Parathyroid adenoma (tissue), 2 donors: ENCODE measurements at regions not wholly inside any gene's neighbourhood (a gene's known extent, or its start where the extent isn't known, plus 50 kb on each side); places are given as distances from the start of the nearest gene placed in this dataset.
"Not testable (repeated sequence)": the region's sequence is repeated elsewhere in the genome, so short reads cannot be mapped to it uniquely, and the experiment has no call there.

Source experiments
- H2AFZ ChIP-seq: fragments of 300-600 bp; sonication (generic); one replicate; pipeline ENCODE4 v1.7.0; 2017; ENCODE audit warnings: antibody characterized with exemption, mild to moderate bottlenecking
- H3K27ac ChIP-seq: fragments of 300-600 bp; sonication (generic); one replicate; pipeline ENCODE4 v1.7.0; 2017
- H3K27me3 ChIP-seq: fragments of 300-600 bp; sonication (generic); one replicate; pipeline ENCODE4 v1.7.0; 2017; ENCODE audit warnings: low read length; ENCODE audit not compliant: control insufficient read depth, insufficient read depth
- H3K36me3 ChIP-seq: fragments of 300-600 bp; sonication (generic); one replicate; pipeline ENCODE4 v1.7.0; 2017; ENCODE audit warnings: low read length; ENCODE audit not compliant: control insufficient read depth, insufficient read depth
- H3K4me1 ChIP-seq: fragments of 300-600 bp; sonication (generic); one replicate; pipeline ENCODE4 v1.7.0; 2017; ENCODE audit warnings: control low read depth
- H3K4me2 ChIP-seq: fragments of 300-600 bp; sonication (generic); one replicate; pipeline ENCODE4 v1.7.0; 2017; ENCODE audit warnings: low read length
- H3K4me3 ChIP-seq: fragments of 300-600 bp; sonication (generic); one replicate; pipeline ENCODE4 v1.7.0; 2017; ENCODE audit warnings: low read depth, low read length
- H3K79me2 ChIP-seq: fragments of 300-600 bp; sonication (generic); one replicate; pipeline ENCODE4 v1.7.0; 2017; ENCODE audit warnings: control low read depth
- H3K9ac ChIP-seq: fragments of 300-600 bp; sonication (generic); one replicate; pipeline ENCODE4 v1.7.0; 2017; ENCODE audit warnings: mild to moderate bottlenecking
- H3K9me3 ChIP-seq: fragments of 300-600 bp; sonication (generic); one replicate; pipeline ENCODE4 v1.7.0; 2017; ENCODE audit warnings: low read length; ENCODE audit not compliant: control insufficient read depth
- CTCF ChIP-seq: fragments of 300-600 bp; sonication (generic); IDR thresholded peaks from one replicate; pipeline ENCODE4 v1.7.0; 2017; ENCODE audit warnings: antibody characterized with exemption, mild to moderate bottlenecking
- donor health status: primary hyperparathyroidism.

GRCh38 chr6:164049517-164049988 lies 635.0 kb downstream of the QKI start:
- no peaks in the 10 kb centered on the region for H3K36me3 ChIP-seq
- no peak for TF ChIP-seq CTCF
- no peaks in the 10 kb centered on the region for H3K79me2 ChIP-seq
- H2AFZ ChIP-seq = no peak overlapping the region
- no peak overlapping the region for H3K4me2 ChIP-seq
- no peaks in the 10 kb centered on the region for H3K4me1 ChIP-seq
- no peaks in the 10 kb centered on the region for H3K9me3 ChIP-seq
- no peak overlapping the region for H3K4me3 ChIP-seq
- H3K9ac ChIP-seq = no peak overlapping the region
- no peak overlapping the region for H3K27ac ChIP-seq
- H3K27me3 ChIP-seq = no peaks in the 10 kb centered on the region

- H3K9me3 ChIP-seq = no peaks in the 10 kb centered on the region
- H3K79me2 ChIP-seq = no peaks in the 10 kb centered on the region
- H3K27me3 ChIP-seq = no peaks in the 10 kb centered on the region
- H3K4me3 ChIP-seq = no peak overlapping the region
- H2AFZ ChIP-seq = no peak overlapping the region
- no peak overlapping the region for H3K27ac ChIP-seq
- H3K4me1 ChIP-seq = no peaks in the 10 kb centered on the region
- no peak overlapping the region for H3K9ac ChIP-seq
- no peak for TF ChIP-seq CTCF
- no peaks in the 10 kb centered on the region for H3K36me3 ChIP-seq
- no peak overlapping the region for H3K4me2 ChIP-seq
These were observed 634.5 kb downstream of the QKI start for GRCh38 chr6:164048840-164049516.

- H3K27me3 ChIP-seq = no peaks in the 10 kb centered on the region
- H3K27ac ChIP-seq = no peak overlapping the region
- no peak overlapping the region for H3K9ac ChIP-seq
- no peak for TF ChIP-seq CTCF
- no peak overlapping the region for H3K4me3 ChIP-seq
- H3K4me2 ChIP-seq = no peak overlapping the region
- H3K79me2 ChIP-seq = no peaks in the 10 kb centered on the region
- H3K36me3 ChIP-seq = no peaks in the 10 kb centered on the region
- no peaks in the 10 kb centered on the region for H3K9me3 ChIP-seq
- no peak overlapping the region for H2AFZ ChIP-seq
- no peaks in the 10 kb centered on the region for H3K4me1 ChIP-seq
These were observed 630.6 kb downstream of the QKI start for GRCh38 chr6:164045082-164045481.

GRCh38 chr6:164043656-164044055 lies 629.1 kb downstream of the QKI start:
- not testable (repeated sequence) for H3K27ac ChIP-seq, H3K9ac ChIP-seq, H2AFZ ChIP-seq, H3K4me2 ChIP-seq, H3K27me3 ChIP-seq, H3K79me2 ChIP-seq, H3K4me1 ChIP-seq, H3K36me3 ChIP-seq, H3K4me3 ChIP-seq, H3K9me3 ChIP-seq

GRCh38 chr6:164042212-164042611 lies 627.7 kb downstream of the QKI start:
- Histone ChIP-seq H3K79me2 (no peaks in the 10 kb centered on the region), H2AFZ (no peak overlapping the region), H3K9ac (no peak overlapping the region), H3K4me3 (no peak overlapping the region), H3K4me2 (no peak overlapping the region), H3K9me3 (no peaks in the 10 kb centered on the region), H3K4me1 (no peaks in the 10 kb centered on the region), H3K27me3 (no peaks in the 10 kb centered on the region), H3K36me3 (no peaks in the 10 kb centered on the region), H3K27ac (no peak overlapping the region)
- TF ChIP-seq CTCF = no peak
